Heart right ventricle (tissue), 16 donors: ENCODE measurements at regions not wholly inside any gene's neighbourhood (a gene's known extent, or its start where the extent isn't known, plus 50 kb on each side); places are given as distances from the start of the nearest gene placed in this dataset.

Experiments used
- ATAC-seq, 8 donors: fragments of 200-7000 bp; cut with Tn5 transposase; one replicate each; pipeline ENCODE4 v1.9.1; 2020; ENCODE audit warnings: mild to moderate bottlenecking in 8 of 8, moderate library complexity in 8 of 8, moderate number of reproducible peaks in 1 of 8
- DNase-seq, 2 donors: peaks; one replicate each; pipeline ENCODE4 v3.0.0-alpha.2; 2020
- H3K27ac ChIP-seq, 10 donors: fragments of 200-600 bp; sonication (generic) in 2 of 10; one replicate each; pipeline versions ENCODE4 v1.5.0 to v1.8.0; 2020 to 2022; ENCODE audit warnings: mild to moderate bottlenecking in 3 of 10
- H3K27me3 ChIP-seq, 7 donors: fragments of 200-600 bp; one replicate each; pipeline ENCODE4 v1.8.0; 2021 to 2022; ENCODE audit warnings: mild to moderate bottlenecking in 2 of 7
- H3K36me3 ChIP-seq, 9 donors: fragments of 200-600 bp; sonication (generic) in 1 of 9; one replicate each; pipeline versions ENCODE4 v1.5.0 to v1.8.0; 2020 to 2022; ENCODE audit warnings: mild to moderate bottlenecking in 2 of 9
- H3K4me1 ChIP-seq, 9 donors: fragments of 200-600 bp; sonication (generic) in 1 of 9; one replicate each; pipeline versions ENCODE4 v1.5.0 to v1.8.0; 2020 to 2022; ENCODE audit warnings: mild to moderate bottlenecking in 4 of 9
- H3K4me3 ChIP-seq, 10 donors: fragments of 200-600 bp; sonication (generic) in 2 of 10; one replicate each; pipeline versions ENCODE4 v1.5.0 to v1.8.0; 2020 to 2022; ENCODE audit warnings: mild to moderate bottlenecking in 7 of 10, moderate library complexity in 2 of 10
- H3K9me3 ChIP-seq, 11 donors: fragments of 200-600 bp in 10 of 11; sonication (generic) in 2 of 11; one replicate each; pipeline versions ENCODE4 v1.5.0 to v1.8.0; 2013 to 2022; ENCODE audit warnings: mild to moderate bottlenecking in 2 of 11, control low read depth in 1 of 11, moderate library complexity in 1 of 11
- CTCF ChIP-seq, 9 donors: fragments of 200-600 bp; sonication (generic) in 2 of 9; IDR thresholded peaks; one replicate each; pipeline versions ENCODE4 v1.5.0 to v1.8.0; 2021 to 2022; ENCODE audit warnings: antibody characterized with exemption in 9 of 9, mild to moderate bottlenecking in 5 of 9, moderate library complexity in 1 of 9
- WGBS, 2 donors: extraction: QIAGEN DNeasy Blood & Tissue Kit; methylation state at CpG; one replicate each; pipeline ENCODE4 v1.1.7; 2013; ENCODE audit warnings: inconsistent platforms in 1 of 2; 5-methylcytosine and 5-hydroxymethylcytosine counted together
- intact Hi-C, 10 donors: fragments of 100-400 bp; cut with DNase I; formaldehyde crosslinking; loops; one replicate each; pipeline versions ENCODE4 v1.11.1 to v1.14.2; 2022
- donor health status: Arrhythmogenic right ventricular cardiomyopathy.
- donor health status: ischemic (EF 13 %, LVEDD 7.1; RV severe dilation, severe dysfunction).
- donor health status: healthy with polysubstance abuse.
- donor health status: DM: no; HTN: yes; CAD: no.
- donor health status: DM: no; HTN: no; CAD: no.
- donor health status: ischemic (EF 25% LVEDD 6.9; RV normal size, moderate dysfunction).
- donor health status: ischemic (EF 25% LVEDD 5.7; RV mildly dilated, moderate dysfunction).
- donor health status: healthy.
- donor health status: DM: yes; HTN: yes; CAD: no.
- donor health status: Ischemic cardiomyopathy.
- donor health status: ischemic (EF 35%, LVEDD 5.7; RV mildly dilated, moderate dysfunction).
- donor health status: nonischemic (EF 11% LVEDD 7.7; RV severe dilation, severe dysfunction).
- donor health status: DM: yes; HTN: yes; CAD: no.
- donor health status: PGD.
- donor health status: ischemic (EF 29% LVEDD 5.4; RV normal size, mild dysfunction).
- donor health status: nonischemic (EF 23%, LVEDD 6.1; RV moderate dilation, normal function).

- TF ChIP-seq CTCF (IDR thresholded peaks at IDR 0.05): no peak
- WGBS, 2 donors: 78 to 82% methylated on average over 1 of the region's 1 CpG
- peak overlapping the region in 1 of 10 donors; percentile 75 for H3K27ac ChIP-seq
These were observed 135.9 kb downstream of the ITGB8 start for GRCh38 chr7:20466543-20467021.

DNA sequence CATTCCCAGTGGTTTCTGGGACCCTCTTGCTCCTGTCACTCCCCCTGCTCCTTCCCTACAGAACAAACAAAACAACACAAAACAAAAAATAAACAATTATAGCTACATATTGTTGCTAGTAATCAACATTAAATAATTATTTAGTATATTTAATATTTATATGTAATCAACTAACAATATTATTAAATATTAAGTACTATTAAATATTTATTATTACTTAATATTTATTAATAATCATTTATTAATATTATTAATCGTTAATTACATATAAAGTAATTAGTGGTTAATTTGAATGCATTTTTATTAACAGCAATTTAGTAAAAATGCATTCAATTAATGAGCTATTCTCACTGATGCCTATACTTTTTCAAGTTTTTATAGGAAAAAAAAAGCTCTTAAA lies 139.4 kb downstream of the ITGB8 start:
- no peak overlapping the region for H3K4me3 ChIP-seq
- DNase-seq (no peak), ATAC-seq (no peak)
- no peak for TF ChIP-seq CTCF (IDR thresholded peaks at IDR 0.05)
- peaks cover 0 to 2% (median 0%) of the 10 kb centered on the region in 11 donors for H3K9me3 ChIP-seq
- intact Hi-C loops: no loop called here
- no peaks in the 10 kb centered on the region for H3K36me3 ChIP-seq
- peaks cover 0 to 19% (median 0%) of the 10 kb centered on the region in 9 donors for H3K4me1 ChIP-seq
- no peaks in the 10 kb centered on the region for H3K27me3 ChIP-seq
- WGBS, 2 donors: 45 to 50% methylated on average over 1 of the region's 1 CpG
- H3K27ac ChIP-seq: peak overlapping the region in 1 of 10 donors; percentile 59

More at GRCh38 chr7:20466543-20467021, 135.9 kb downstream of the ITGB8 start:
- intact Hi-C loops: no loop called here
- ATAC-seq (peak in 2 of 8 donors; percentile 41 to 44), DNase-seq (no peak)
- H3K9me3 ChIP-seq: peaks cover 0 to 3% (median 0%) of the 10 kb centered on the region in 11 donors
- no peaks in the 10 kb centered on the region for H3K36me3 ChIP-seq
- no peak overlapping the region for H3K4me3 ChIP-seq
- no peaks in the 10 kb centered on the region for H3K27me3 ChIP-seq
- peaks cover 0 to 18% (median 0%) of the 10 kb centered on the region in 9 donors for H3K4me1 ChIP-seq

DNA sequence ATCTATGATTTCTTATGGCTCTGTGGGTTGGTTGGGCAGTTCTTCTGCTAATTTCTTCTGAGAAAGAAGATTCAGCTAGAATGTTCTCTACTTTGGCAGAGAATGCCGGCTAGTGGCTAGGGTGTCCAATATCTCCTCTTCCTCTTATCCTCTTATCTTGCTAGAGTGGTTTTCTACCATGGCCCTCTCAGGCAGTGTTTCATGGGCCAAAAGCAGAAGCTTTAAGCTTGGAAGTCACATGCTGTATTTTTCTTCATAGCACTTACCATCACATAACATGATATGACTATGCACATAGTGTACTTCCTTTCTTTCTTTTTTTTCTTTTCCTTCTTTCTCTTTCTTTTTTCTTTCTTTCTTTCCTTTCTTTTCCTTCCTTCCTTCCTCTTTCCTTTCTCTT lies 140.0 kb downstream of the ITGB8 start:
- ATAC-seq (peak in 3 of 8 donors; percentile 29 to 52 (median 41)), DNase-seq (no peak)
- peaks cover 0 to 24% (median 0%) of the 10 kb centered on the region in 9 donors for H3K4me1 ChIP-seq
- 34 to 51% methylated on average over 1 of the region's 1 CpG for WGBS, 2 donors
- peaks cover 0 to 2% (median 0%) of the 10 kb centered on the region in 11 donors for H3K9me3 ChIP-seq
- H3K4me3 ChIP-seq: no peak overlapping the region
- intact Hi-C loops: no loop called here
- H3K27me3 ChIP-seq: no peaks in the 10 kb centered on the region
- H3K27ac ChIP-seq: peak overlapping the region in 1 of 10 donors; percentile 59
- no peaks in the 10 kb centered on the region for H3K36me3 ChIP-seq
- no peak for TF ChIP-seq CTCF (IDR thresholded peaks at IDR 0.05)

DNA sequence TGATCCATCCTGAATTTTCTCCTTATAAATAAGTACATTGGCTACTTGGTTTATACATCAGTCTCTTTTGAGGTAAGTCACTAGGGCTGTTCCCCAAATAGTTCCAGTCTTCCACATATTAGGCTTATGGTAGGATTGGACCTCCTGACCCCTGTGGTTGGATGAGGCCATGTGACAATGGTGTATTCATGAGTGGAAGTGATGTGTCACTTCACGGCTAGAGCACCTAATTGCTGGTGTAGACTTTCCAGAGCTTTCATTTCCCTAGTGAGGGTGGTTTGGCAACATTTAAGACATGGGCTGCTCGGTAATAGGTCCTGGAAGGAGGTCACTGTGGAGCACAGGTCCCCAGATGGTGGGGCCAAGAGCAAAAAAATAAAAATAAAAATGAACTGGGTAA lies 141.2 kb upstream of the ABCB5 start:
- TF ChIP-seq CTCF (IDR thresholded peaks at IDR 0.05): no peak
- DNase-seq: no peak
- no peak for ATAC-seq
- Histone ChIP-seq H3K27ac (no peak overlapping the region), H3K36me3 (no peaks in the 10 kb centered on the region), H3K4me1 (peaks cover 0 to 20% (median 0%) of the 10 kb centered on the region in 9 donors), H3K27me3 (no peaks in the 10 kb centered on the region), H3K4me3 (no peak overlapping the region), H3K9me3 (peaks cover 0 to 2% (median 0%) of the 10 kb centered on the region in 11 donors)
- WGBS, 2 donors: 57 to 63% methylated on average over 2 of the region's 2 CpGs
- intact Hi-C loops: no loop called here
